Bronchial epithelial cell (primary cell): ENCODE measurements at regions not wholly inside any gene's neighbourhood (a gene's known extent, or its start where the extent isn't known, plus 50 kb on each side); places are given as distances from the start of the nearest gene placed in this dataset.

Source experiments
- DNase-seq: peaks from one replicate; pipeline ENCODE4 v3.0.0-alpha.2; 2010; ENCODE audit warnings: low read depth
- FAIRE-seq: peaks from 2 replicates; lab custom pipeline; 2011; peaks lifted over from hg19 to GRCh38; lab: Jason Lieb, UNC
- H3K27me3 ChIP-seq: 2 replicates; pipeline ENCODE4 v1.5.1; 2011; ENCODE audit warnings: low read length; ENCODE audit not compliant: control insufficient read depth, insufficient read depth
- H3K36me3 ChIP-seq: 2 replicates; pipeline ENCODE4 v1.5.1; 2011; ENCODE audit warnings: low read length; ENCODE audit not compliant: control insufficient read depth, insufficient read depth
- H3K4me3 ChIP-seq: 2 replicates; pipeline ENCODE4 v1.5.1; 2011; ENCODE audit warnings: mild to moderate bottlenecking, low read depth, low read length, control low read depth
- CTCF ChIP-seq: IDR thresholded peaks from 2 replicates; pipeline ENCODE4 v1.5.1; 2011; ENCODE audit warnings: mild to moderate bottlenecking, moderate library complexity, low read length, control low read depth, inconsistent platforms; ENCODE audit not compliant: insufficient read depth, severe bottlenecking

- no peaks in the 10 kb centered on the region for H3K36me3 ChIP-seq
- TF ChIP-seq CTCF: no peak
- no peaks in the 10 kb centered on the region for H3K27me3 ChIP-seq
- DNase-seq (no peak), FAIRE-seq (no peak)
- no peak overlapping the region for H3K4me3 ChIP-seq
Observed at GRCh38 chr3:84904212-84904611, 54.6 kb upstream of the CADM2 start.

- FAIRE-seq: no peak
- Histone ChIP-seq H3K4me3 (no peak overlapping the region), H3K36me3 (no peaks in the 10 kb centered on the region), H3K27me3 (no peaks in the 10 kb centered on the region)
- no peak for DNase-seq
- TF ChIP-seq CTCF: no peak
Observed at GRCh38 chr3:84904816-84905555, 53.8 kb upstream of the CADM2 start.

- Histone ChIP-seq H3K4me3 (no peak overlapping the region), H3K36me3 (no peaks in the 10 kb centered on the region), H3K27me3 (no peaks in the 10 kb centered on the region)
- TF ChIP-seq CTCF: no peak
- FAIRE-seq: no peak
- DNase-seq: no peak
Observed at GRCh38 chr3:84905556-84905920, 53.3 kb upstream of the CADM2 start.

GRCh38 chr3:84906065-84906464 lies 52.7 kb upstream of the CADM2 start:
- no peak for TF ChIP-seq CTCF
- H3K36me3 ChIP-seq: no peaks in the 10 kb centered on the region
- H3K27me3 ChIP-seq: no peaks in the 10 kb centered on the region
- no peak for FAIRE-seq
- no peak for DNase-seq
- no peak overlapping the region for H3K4me3 ChIP-seq
